DMS114 treated with DMSO at 0.1 percent for 48 hours (cell line): ENCODE measurements at regions not wholly inside any gene's neighbourhood (a gene's known extent, or its start where the extent isn't known, plus 50 kb on each side); places are given as distances from the start of the nearest gene placed in this dataset.
"Not testable (repeated sequence)": the region's sequence is repeated elsewhere in the genome, so short reads cannot be mapped to it uniquely, and the experiment has no call there.

Experiments used
- DNase-seq: peaks from one replicate; lab custom pipeline; 2025; ENCODE audit not compliant: unreplicated experiment; lab: John Stamatoyannopoulos, UW

- DNase-seq, result no peak
Measured at GRCh38 chr12:105522166-105522825, 191.8 kb downstream of the C12orf75 start.

DNA sequence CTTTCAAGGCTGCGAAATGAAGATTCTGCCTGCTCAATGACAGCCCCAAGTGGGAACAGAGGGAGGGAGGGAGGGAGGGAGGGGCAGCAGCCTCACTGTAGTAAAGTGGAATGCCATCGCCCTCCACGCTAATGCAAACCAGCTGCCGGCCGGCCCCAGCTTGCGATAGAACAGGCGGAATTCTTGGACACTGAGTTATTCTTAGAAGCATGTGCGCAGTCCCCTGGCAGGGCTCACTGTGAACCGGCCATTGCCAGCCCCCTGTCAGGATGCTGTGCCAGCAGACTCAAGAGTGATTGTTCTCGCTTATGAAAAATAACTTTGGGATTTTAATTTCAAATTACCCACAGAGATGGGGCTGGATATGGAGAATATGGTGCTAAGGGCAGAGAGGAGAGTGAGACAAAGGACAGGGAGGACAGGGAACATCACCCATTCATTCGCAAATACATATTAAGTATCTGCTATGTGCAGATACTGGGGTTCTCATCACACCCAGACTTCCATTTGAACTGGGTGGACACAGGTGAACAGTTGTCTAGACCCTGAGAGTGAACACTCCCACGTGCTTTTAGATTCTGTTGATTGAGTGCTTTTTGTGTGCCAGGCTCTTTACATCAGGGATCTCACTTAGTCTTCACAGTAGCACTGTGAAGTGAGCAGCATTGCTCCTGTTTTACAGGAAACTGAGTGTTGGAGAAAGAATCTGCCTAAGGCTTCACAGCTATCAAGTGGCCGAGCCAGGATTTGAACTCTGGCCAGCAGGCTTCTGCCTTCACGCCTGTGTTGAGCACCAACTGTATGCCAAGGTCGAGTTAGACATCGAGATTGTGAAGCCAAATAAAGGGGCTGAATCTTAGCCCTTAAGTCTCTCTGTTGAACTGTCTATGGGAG, 192.9 kb downstream of the C12orf75 start:
- DNase-seq, result no peak

DNA sequence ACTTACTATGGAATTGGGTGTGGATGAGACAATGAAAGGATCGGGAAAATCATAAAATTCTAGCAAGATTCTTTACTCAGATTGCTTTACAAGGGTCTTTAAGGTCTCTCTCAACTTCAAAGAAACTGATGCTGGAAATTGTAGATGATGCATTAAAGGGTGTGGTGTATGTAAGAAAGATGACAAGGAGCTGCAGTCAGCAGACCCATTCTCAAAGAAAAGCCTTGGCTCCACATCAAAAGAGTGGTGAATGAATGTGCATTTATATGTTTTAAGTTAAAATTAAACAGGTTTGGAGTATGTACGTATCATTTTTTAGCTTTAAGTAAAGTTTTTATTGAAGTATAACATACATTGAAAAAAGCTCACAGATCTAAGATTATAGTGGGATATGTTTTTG, 194.5 kb downstream of the C12orf75 start:
- no peak for DNase-seq

DNA sequence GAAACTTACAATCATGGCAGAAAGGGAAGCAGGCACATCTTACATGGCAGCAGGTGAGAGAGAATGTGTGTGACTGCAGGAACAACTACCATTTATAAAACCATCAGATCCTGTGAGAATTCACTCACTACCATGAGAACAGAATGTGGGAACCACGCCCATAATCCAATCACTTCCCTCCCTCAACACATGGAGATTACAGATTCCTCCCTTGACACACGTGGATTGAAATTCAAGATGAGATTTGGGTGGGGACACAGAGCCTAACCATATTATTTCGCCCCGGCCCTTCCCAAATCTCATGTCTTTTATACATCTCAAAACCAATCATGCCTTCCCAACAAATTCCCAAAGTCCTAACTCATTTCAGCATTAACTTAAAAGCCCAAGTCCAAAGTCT, 203.6 kb downstream of the C12orf75 start:
- DNase-seq, result no peak

DNA sequence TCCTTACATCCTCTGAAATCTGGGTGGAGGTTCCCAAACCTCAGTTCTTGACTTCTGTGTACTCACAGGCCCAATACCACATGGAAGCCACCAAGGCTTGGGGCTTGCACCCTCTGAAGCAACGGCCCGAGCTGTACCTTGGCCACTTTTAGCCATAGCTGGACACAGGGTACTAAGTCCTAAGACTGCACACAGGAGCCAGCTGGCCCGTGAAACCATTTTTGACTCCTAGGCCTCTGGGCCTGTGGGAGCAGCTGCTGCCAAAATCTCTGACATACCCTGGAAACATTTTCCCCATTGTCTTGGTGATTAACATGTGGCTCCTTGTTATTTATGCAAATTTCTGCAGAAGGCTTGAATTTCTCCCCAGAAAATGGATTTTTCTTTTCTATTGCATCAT, 204.5 kb downstream of the C12orf75 start:
- DNase-seq, result not testable (repeated sequence)

DNA sequence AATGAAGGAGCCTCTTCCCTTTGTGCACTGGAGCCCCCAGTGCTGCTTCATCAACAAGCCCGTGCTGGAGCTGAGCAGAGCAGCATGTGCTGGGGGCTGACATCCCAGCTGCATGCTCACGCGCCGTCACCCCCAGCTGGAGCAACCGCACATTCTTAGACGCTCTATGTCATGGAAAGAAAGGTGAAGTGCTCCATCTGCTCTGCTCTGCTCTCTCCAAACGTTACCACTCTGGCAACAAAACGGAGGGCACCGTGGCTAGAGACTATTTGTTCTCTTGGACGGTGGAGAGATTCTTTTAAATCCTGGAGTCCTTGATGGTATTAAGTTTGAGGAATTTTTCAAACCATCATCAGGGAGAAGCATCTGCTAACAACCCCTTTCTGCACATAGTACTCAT, 208.4 kb downstream of the C12orf75 start:
- no peak for DNase-seq

- no peak for DNase-seq
Measured at GRCh38 chr12:105539735-105540134, 209.2 kb downstream of the C12orf75 start.

DNA sequence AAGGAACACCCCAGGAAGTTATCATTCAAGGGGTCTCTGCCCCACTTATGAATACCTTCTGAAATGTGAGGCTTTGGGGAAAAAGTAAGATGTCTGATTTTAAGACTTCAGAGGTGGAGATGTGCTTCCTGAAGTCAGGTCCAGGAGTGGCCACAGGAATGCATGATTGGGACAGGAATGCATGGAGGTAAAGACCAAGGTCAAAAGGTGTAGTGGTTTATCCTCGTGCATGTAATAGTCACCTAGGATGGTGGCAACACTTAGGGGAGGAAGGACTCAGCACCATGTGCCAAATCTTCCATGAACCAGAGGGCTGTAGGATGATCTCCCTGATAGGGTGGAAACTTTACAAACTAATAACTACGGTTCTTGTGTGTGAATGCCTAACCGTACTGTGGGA, 217.3 kb downstream of the C12orf75 start:
- DNase-seq, result no peak

DNA sequence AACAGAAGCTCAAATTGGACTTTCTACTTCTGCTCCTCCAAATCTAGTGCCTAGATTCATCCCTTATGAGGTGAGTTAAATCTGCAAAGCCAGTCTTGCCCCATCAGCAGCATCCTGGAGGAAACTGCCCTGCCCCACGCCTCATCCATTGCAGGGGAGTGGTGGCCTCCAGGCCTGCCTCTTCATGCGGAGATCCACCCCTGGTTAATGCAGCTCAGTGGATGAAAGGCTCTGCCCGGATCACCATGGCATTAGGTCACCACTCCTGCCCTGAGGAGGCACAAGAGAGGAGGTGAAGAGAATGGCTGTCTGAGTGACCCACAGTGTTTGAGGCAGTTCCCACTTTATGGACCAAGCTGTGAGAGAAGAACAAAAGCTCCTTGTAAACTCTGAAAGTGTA, 218.1 kb downstream of the C12orf75 start:
- DNase-seq, result no peak

DNA sequence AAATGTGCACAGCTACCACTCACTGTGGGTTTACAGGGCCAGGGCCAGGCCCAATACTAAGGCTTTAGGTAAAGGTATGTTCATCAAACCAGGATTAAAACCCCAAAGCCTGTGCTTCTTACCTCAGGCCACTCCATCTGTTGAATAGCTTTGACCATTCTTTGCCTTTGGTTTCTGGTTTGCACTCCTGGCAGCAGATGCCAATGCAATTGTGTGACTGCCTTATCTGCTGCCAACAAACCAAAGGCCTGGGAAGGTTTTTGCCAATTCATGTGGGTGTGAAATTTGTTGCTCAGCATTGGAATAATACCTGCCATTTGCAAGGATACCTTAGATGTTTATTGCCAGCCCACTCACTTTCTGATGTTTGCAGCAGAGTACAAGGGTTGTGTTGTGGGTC, 221.6 kb downstream of the C12orf75 start:
- DNase-seq, result no peak

GRCh38 chr12:105554223-105554678, 223.8 kb downstream of the C12orf75 start:
- DNase-seq, result no peak

DNA sequence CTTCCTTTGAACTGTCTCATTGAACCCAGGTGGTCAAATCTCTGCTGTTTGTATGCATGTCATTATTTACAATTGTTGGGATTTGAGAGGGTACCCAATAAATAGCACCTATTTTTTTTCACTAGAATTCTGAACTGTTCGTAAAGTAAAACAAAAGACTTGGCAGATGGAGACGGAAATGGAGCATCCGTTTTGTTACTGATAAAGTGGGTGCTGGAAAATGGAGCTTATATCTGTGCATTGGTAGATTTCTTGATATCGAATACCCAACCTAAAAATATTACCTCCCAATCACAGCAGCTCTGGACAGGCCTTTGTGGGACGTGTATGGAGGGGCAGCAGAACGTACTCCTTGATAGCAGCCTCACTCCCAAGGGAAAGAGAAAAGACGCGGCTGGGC, 224.4 kb downstream of the C12orf75 start:
- no peak for DNase-seq

DNA sequence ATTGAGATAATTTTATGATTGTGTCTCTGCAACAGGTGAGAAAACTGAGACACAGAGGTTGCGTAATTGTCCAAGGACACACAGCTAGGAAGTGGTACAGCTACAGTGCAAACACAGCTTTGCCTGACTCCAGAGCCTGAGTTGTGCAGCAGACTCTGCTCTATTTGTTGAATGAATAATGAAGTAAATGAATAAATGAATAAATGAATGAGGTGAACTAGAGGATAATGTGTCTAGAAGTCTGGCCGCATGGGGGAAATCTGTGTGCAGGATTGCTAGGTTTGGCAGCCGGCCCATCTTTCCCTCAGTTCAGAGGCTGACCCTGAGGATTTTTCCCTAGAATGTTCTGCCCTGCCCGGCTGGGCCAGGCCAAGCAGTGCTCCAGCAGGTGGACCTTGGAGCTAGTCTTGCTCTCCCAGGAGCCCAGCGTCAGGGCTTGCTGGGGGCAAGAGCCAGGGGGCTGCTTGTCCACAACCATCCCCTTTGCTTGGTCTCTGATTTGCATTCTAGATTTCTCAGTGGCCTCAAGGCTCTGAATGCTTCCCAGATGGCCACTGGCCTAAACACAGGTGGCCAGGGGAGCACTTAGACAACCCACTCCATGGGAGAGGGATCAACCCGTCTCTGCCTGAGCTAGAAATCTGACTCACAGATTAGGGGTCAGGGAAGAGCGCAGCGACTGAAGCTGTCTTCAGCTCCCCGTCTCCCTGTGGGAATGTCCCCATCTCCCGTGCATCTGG, 225.2 kb downstream of the C12orf75 start:
- no peak for DNase-seq

DNA sequence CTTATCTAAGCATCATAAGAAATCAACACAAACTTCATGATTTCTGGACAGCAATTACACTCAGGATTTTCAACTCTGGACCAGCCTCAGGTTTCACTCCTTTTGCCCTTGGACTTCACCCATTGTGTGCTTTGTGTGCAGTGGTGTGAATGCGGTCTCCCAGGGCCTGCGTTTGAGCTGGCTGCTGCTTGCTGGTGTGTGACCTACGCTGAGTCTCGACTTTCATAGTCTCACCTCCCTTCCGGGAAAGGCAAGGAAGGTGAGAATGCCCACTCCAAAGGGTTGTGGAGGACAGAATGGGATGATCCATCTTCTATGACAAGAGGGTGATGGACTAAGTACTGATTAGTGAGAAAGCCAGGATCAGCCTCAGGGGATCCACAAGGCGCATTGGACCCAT, 228.8 kb downstream of the C12orf75 start:
- DNase-seq, result no peak

DNA sequence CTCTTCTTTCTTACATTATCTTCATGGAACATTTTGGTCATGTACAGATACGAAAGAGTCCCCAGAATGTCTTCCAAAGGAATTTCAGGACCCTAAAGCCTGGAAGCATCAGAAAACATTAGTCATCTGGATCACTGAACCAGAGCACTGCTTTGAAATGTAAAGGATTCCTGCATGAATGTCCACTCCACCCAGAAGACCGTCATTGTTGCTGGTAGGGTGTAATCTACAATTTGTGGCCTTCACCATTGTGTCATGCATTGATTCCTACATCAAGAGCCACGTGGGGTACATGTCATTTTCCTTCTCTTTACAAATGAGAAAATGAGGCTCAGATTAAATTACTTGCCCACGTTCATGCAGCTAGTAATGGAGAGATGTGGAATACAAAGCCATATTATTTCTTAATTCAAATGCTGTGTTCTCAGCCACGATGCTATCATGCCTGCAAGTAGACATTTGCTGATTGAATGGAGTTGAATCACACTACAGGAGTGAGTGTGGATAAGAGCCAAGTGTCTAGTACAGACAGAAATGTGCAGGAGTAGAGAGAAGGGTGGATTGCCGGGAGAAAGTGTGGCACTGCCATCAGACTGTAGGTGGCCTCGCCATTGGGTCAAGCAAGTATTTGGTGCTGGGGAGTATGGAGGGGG, 231.2 kb downstream of the C12orf75 start:
- DNase-seq, result no peak

- no peak for DNase-seq
Measured at GRCh38 chr12:105562199-105562971, 231.9 kb downstream of the C12orf75 start.

- DNase-seq, result no peak
Measured at GRCh38 chr12:105567061-105567460, 236.6 kb downstream of the C12orf75 start.

DNA sequence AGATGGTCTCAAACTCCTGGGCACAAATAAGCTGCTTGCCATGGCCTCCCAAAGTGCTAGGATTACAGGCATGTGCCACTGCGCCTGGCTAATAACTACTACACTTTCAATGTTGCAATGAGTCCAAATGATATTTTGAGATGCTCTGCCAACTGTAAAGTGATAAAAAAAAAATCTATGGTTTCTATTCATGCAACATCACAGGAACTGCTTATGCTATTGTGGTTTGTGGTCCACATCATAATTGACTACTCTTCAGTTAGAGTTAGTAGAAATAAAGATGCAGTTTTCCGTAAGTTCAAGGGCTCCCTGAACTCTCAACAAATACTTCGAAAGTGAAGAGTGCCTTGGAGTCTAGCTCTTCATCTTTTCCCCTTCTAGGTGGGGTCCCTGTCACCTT, 239.4 kb downstream of the C12orf75 start:
- DNase-seq, result no peak

DNA sequence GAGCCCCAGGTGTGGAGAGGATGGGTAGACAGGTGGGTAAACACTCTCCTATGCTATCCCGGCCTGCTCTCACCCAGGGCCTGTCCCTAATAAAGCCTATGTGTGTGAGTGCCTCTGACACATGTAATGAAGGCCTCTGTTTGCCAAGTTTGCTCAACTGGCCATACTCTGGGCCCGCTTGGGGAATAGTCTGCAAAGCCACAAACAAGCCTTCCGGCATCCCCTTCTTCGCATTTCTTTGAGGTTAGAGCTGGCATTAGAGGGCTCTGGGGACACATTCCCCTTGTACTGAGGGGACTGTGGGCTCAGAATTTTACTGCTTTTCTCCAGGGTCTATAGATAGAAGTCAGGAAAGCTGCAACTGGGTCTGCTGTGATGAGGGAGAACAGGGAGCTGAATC, 240.5 kb downstream of the C12orf75 start:
- no peak for DNase-seq

DNA sequence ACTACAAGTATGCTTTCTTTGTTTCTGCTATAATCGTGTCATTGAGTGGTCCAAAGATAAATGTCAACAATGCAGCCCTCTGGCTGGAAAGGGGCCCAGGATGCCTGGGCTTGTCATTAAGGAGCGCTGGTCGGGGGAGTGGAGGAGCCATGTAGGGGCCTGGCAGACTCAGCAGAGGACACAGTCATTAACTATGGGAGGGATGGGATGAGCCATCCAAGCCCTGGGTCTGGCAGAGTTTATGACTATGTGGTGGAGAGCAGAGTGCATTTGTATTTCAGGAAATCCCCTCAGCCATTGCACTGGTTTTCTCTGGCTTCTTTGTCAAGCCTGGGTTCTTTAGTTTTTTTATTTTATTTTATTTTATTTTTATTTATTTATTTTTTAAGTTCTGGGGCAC, 243.1 kb downstream of the C12orf75 start:
- DNase-seq, result no peak
